ENCODE measurements at regions not wholly inside any gene's neighbourhood (a gene's known extent, or its start where the extent isn't known, plus 50 kb on each side); places are given as distances from the start of the nearest gene placed in this dataset.

GRCh38 chr2:179341152-179341866, 76.7 kb upstream of the SESTD1 start:
- H3K27me3 ChIP-seq = no peaks in the 10 kb centered on the region
- DNase-seq = no peak
- peaks cover 0 to 43% (median 19%) of the 10 kb centered on the region in 3 donors for H3K4me1 ChIP-seq
- peak overlapping the region in 3 of 4 donors; percentile 51 to 60 (median 52) for H3K27ac ChIP-seq
- TF ChIP-seq CTCF (IDR thresholded peaks at IDR 0.05) (no peak), POLR2A (IDR thresholded peaks at IDR 0.05) (no peak)
- H3K9me3 ChIP-seq = no peaks in the 10 kb centered on the region
- H3K36me3 ChIP-seq = no peaks in the 10 kb centered on the region
- 56 to 59% methylated on average over 3 of the region's 3 CpGs for WGBS, 2 donors
- H3K4me3 ChIP-seq = no peak overlapping the region
- intact Hi-C loops (cut with DNase I) = loop anchor here (10.0 kb wide), 1 partner anchor 117 kb away; no protein-coding TSS in a partner anchor

- no peak overlapping the region for H3K4me3 ChIP-seq
- no peaks in the 10 kb centered on the region for H3K36me3 ChIP-seq
- peak overlapping the region in 3 of 4 donors; percentile 14 to 60 (median 25) for H3K27ac ChIP-seq
- H3K4me1 ChIP-seq = peaks cover 0 to 43% (median 19%) of the 10 kb centered on the region in 3 donors
- 47 to 53% methylated on average over 4 of the region's 4 CpGs for WGBS, 2 donors
- H3K27me3 ChIP-seq = no peaks in the 10 kb centered on the region
- TF ChIP-seq POLR2A (IDR thresholded peaks at IDR 0.05) (no peak), CTCF (IDR thresholded peaks at IDR 0.05) (peak in 4 of 6 experiments; percentile 32 to 38 (median 37))
- no peaks in the 10 kb centered on the region for H3K9me3 ChIP-seq
- DNase-seq = no peak
- intact Hi-C loops (cut with DNase I) = loop anchor here (10.0 kb wide), 1 partner anchor 116 kb away; no protein-coding TSS in a partner anchor
These were observed 76.0 kb upstream of the SESTD1 start for GRCh38 chr2:179340678-179341077.

- no peak for DNase-seq
- TF ChIP-seq CTCF (IDR thresholded peaks at IDR 0.05) (no peak), POLR2A (IDR thresholded peaks at IDR 0.05) (no peak)
- intact Hi-C loops (cut with DNase I) = no loop called here
- no peak overlapping the region for H3K4me3 ChIP-seq
- WGBS, 2 donors = 71 to 89% methylated on average over 3 of the region's 3 CpGs
- H3K36me3 ChIP-seq = no peaks in the 10 kb centered on the region
- peak overlapping the region in 3 of 4 donors; percentile 44 to 55 (median 53) for H3K27ac ChIP-seq
- no peaks in the 10 kb centered on the region for H3K27me3 ChIP-seq
- H3K4me1 ChIP-seq = peaks cover 0 to 27% (median 8%) of the 10 kb centered on the region in 3 donors
- no peaks in the 10 kb centered on the region for H3K9me3 ChIP-seq
These were observed 74.0 kb upstream of the SESTD1 start for GRCh38 chr2:179338681-179339080.

- no peaks in the 10 kb centered on the region for H3K27me3 ChIP-seq
- H3K9me3 ChIP-seq = no peaks in the 10 kb centered on the region
- no peak overlapping the region for H3K4me3 ChIP-seq
- TF ChIP-seq POLR2A (IDR thresholded peaks at IDR 0.05) (no peak), CTCF (IDR thresholded peaks at IDR 0.05) (no peak)
- WGBS, 2 donors = 40 to 50% methylated on average over 4 of the region's 4 CpGs
- no peak for DNase-seq
- peak overlapping the region in 2 of 4 donors; percentile 40 to 53 for H3K27ac ChIP-seq
- no peaks in the 10 kb centered on the region for H3K36me3 ChIP-seq
- peaks cover 0 to 22% (median 8%) of the 10 kb centered on the region in 3 donors for H3K4me1 ChIP-seq
- intact Hi-C loops (cut with DNase I) = no loop called here
These were observed 72.3 kb upstream of the SESTD1 start for GRCh38 chr2:179336782-179337534.

GRCh38 chr2:179335732-179336131, 71.1 kb upstream of the SESTD1 start:
- no peak overlapping the region for H3K27ac ChIP-seq
- DNase-seq = no peak
- intact Hi-C loops (cut with DNase I) = no loop called here
- H3K9me3 ChIP-seq = no peaks in the 10 kb centered on the region
- WGBS, 2 donors = 43 to 65% methylated on average over 2 of the region's 2 CpGs
- no peaks in the 10 kb centered on the region for H3K27me3 ChIP-seq
- TF ChIP-seq POLR2A (IDR thresholded peaks at IDR 0.05) (no peak), CTCF (IDR thresholded peaks at IDR 0.05) (no peak)
- peaks cover 0 to 20% (median 5%) of the 10 kb centered on the region in 3 donors for H3K4me1 ChIP-seq
- H3K36me3 ChIP-seq = no peaks in the 10 kb centered on the region
- no peak overlapping the region for H3K4me3 ChIP-seq

Measured in esophagus squamous epithelium (tissue), 5 donors.